WTC11 (cell line): ENCODE measurements at regions not wholly inside any gene's neighbourhood (a gene's known extent, or its start where the extent isn't known, plus 50 kb on each side); places are given as distances from the start of the nearest gene placed in this dataset.

Experiments used
- ATAC-seq: fragments of 200-7000 bp; cut with Tn5 transposase; 2 replicates; pipeline ENCODE4 v1.10.0; 2021; ENCODE audit warnings: mild to moderate bottlenecking, moderate library complexity
- CTCF ChIA-PET: fragments of 300-600 bp; sonication (Branson Sonifier 250); formaldehyde crosslinking; loops from one replicate; lab custom pipeline; 2021; ENCODE audit warnings: antibody characterized with exemption; lab: Charles Lee
- POLR2A ChIA-PET: fragments of 350-600 bp; sonication (Branson Sonifier 250); formaldehyde crosslinking; loops from one replicate; lab custom pipeline; 2021; ENCODE audit warnings: antibody characterized with exemption; lab: Charles Lee
- DNase-seq: peaks from one replicate; pipeline ENCODE4 v3.0.0; 2021; ENCODE audit warnings: low spot score
- H3K27ac Mint-ChIP-seq: 2 replicates; pipeline ENCODE4 v1.8.0; 2021; ENCODE audit warnings: mixed read lengths
- H3K27me3 Mint-ChIP-seq: 2 replicates; pipeline ENCODE4 v1.8.0; 2021; ENCODE audit warnings: low read depth, mild to moderate bottlenecking, moderate library complexity, mixed read lengths
- H3K36me3 Mint-ChIP-seq: 2 replicates; pipeline ENCODE4 v1.8.0; 2021; ENCODE audit warnings: mixed read lengths
- H3K4me1 Mint-ChIP-seq: 2 replicates; pipeline ENCODE4 v1.8.0; 2022; ENCODE audit warnings: mixed read lengths
- H3K4me3 Mint-ChIP-seq: 2 replicates; pipeline ENCODE4 v1.8.0; 2021; ENCODE audit warnings: mild to moderate bottlenecking, moderate library complexity, mixed read lengths
- H3K9me3 Mint-ChIP-seq: 2 replicates; pipeline ENCODE4 v1.8.0; 2021; ENCODE audit warnings: mixed read lengths
- ATF2 ChIP-seq: sonication (generic); formaldehyde crosslinking; IDR thresholded peaks from 2 replicates; pipeline ENCODE4 v1.8.1; 2022; ENCODE audit warnings: low read depth, missing genetic modification reagents, borderline replicate concordance
- ERG ChIP-seq: fragments of 250-450 bp; sonication (Bioruptor Pico); IDR thresholded peaks from 2 replicates; pipeline ENCODE4 v1.8.0; 2021; ENCODE audit warnings: mild to moderate bottlenecking
- ESRRA ChIP-seq: sonication (generic); formaldehyde crosslinking; IDR thresholded peaks from 2 replicates; pipeline ENCODE4 v1.8.1; 2022; ENCODE audit warnings: mild to moderate bottlenecking, missing genetic modification reagents, borderline replicate concordance
- IRF2 ChIP-seq: sonication (generic); formaldehyde crosslinking; IDR thresholded peaks from 2 replicates; pipeline ENCODE4 v1.8.0; 2022; ENCODE audit warnings: low read depth, missing genetic modification reagents, borderline replicate concordance
- JUN ChIP-seq: sonication (generic); formaldehyde crosslinking; IDR thresholded peaks from 2 replicates; pipeline ENCODE4 v1.8.0; 2023; ENCODE audit warnings: mild to moderate bottlenecking, missing genetic modification reagents
- KAT7 ChIP-seq: sonication (generic); formaldehyde crosslinking; IDR thresholded peaks from 2 replicates; pipeline ENCODE4 v1.8.1; 2023; ENCODE audit warnings: missing genetic modification reagents, mild to moderate bottlenecking, borderline replicate concordance
- NFATC4 ChIP-seq: fragments of 250-450 bp; sonication (Bioruptor Pico); IDR thresholded peaks from 2 replicates; pipeline ENCODE4 v1.9.0; 2021; ENCODE audit warnings: mild to moderate bottlenecking
- NR2C2 ChIP-seq: sonication (generic); formaldehyde crosslinking; IDR thresholded peaks from 2 replicates; pipeline ENCODE4 v1.8.0; 2022; ENCODE audit warnings: mild to moderate bottlenecking, missing genetic modification reagents
- PREB ChIP-seq: sonication (generic); formaldehyde crosslinking; IDR thresholded peaks from 2 replicates; pipeline ENCODE4 v1.8.1; 2022; ENCODE audit warnings: mild to moderate bottlenecking, missing genetic modification reagents, moderate library complexity, borderline replicate concordance
- RELA ChIP-seq: sonication (generic); formaldehyde crosslinking; IDR thresholded peaks from 2 replicates; pipeline ENCODE4 v1.8.1; 2022; ENCODE audit warnings: missing genetic modification reagents, mild to moderate bottlenecking, borderline replicate concordance
- TP53 ChIP-seq: sonication (generic); formaldehyde crosslinking; IDR thresholded peaks from 2 replicates; pipeline ENCODE4 v1.8.1; 2023; ENCODE audit warnings: mild to moderate bottlenecking, missing genetic modification reagents
- ZMAT4 ChIP-seq: fragments of 250-450 bp; sonication (Bioruptor Pico); IDR thresholded peaks from 2 replicates; pipeline ENCODE4 v1.9.0; 2021; ENCODE audit warnings: mild to moderate bottlenecking
- ZNF138 ChIP-seq: sonication (generic); formaldehyde crosslinking; conservative IDR thresholded peaks from 2 replicates; pipeline ENCODE4 v1.8.1; 2022; ENCODE audit warnings: mild to moderate bottlenecking, moderate library complexity, missing genetic modification reagents
- ZNF232 ChIP-seq: sonication (generic); formaldehyde crosslinking; IDR thresholded peaks from 2 replicates; pipeline ENCODE4 v1.8.0; 2022; ENCODE audit warnings: mild to moderate bottlenecking, missing genetic modification reagents
- ZNF317 ChIP-seq: sonication (generic); formaldehyde crosslinking; IDR thresholded peaks from 2 replicates; pipeline ENCODE4 v1.8.1; 2023; ENCODE audit warnings: low read depth, mild to moderate bottlenecking, moderate library complexity, missing genetic modification reagents, borderline replicate concordance
- ZNF416 ChIP-seq: fragments of 250-450 bp; sonication (Bioruptor Pico); IDR thresholded peaks from 2 replicates; pipeline ENCODE4 v1.9.0; 2021; ENCODE audit warnings: mild to moderate bottlenecking, inconsistent platforms
- ZNF512 ChIP-seq: sonication (generic); formaldehyde crosslinking; IDR thresholded peaks from 2 replicates; pipeline ENCODE4 v1.8.1; 2022; ENCODE audit warnings: missing genetic modification reagents, borderline replicate concordance

GRCh38 chr12:39044754-39045153, 139.4 kb upstream of the CPNE8 start (continued):
- no peak for TF ChIP-seq ZNF416 (CRISPR knock-in tag)
- TF ChIP-seq NR2C2 (CRISPR knock-in tag): no peak
- no peak for TF ChIP-seq ZNF317 (CRISPR knock-in tag)
- TF ChIP-seq ATF2 (CRISPR knock-in tag): no peak

- Mint-ChIP-seq H3K4me1 (peaks cover 5% of the 10 kb centered on the region), H3K4me3 (no peak overlapping the region), H3K36me3 (no peaks in the 10 kb centered on the region), H3K27ac (no peak overlapping the region), H3K9me3 (no peaks in the 10 kb centered on the region)
- POLR2A ChIA-PET: no interaction called here
- ATAC-seq: no peak
- no peak for DNase-seq
- TF ChIP-seq ZNF317 (CRISPR knock-in tag) (no peak), IRF2 (CRISPR knock-in tag) (no peak), TP53 (CRISPR knock-in tag) (no peak), RELA (CRISPR knock-in tag) (no peak), ATF2 (CRISPR knock-in tag) (no peak), JUN (CRISPR knock-in tag) (no peak), PREB (no peak), ESRRA (no peak), ZNF416 (CRISPR knock-in tag) (no peak), ZMAT4 (CRISPR knock-in tag) (no peak), NFATC4 (no peak), ERG (CRISPR knock-in tag) (no peak), ZNF138 (CRISPR knock-in tag) (no peak), ZNF232 (CRISPR knock-in tag) (no peak), ZNF512 (CRISPR knock-in tag) (no peak), KAT7 (CRISPR knock-in tag) (no peak)
- TF ChIP-seq, all 79 proteins: peak for 0
- CTCF ChIA-PET: interaction anchor here (0.9 kb wide), 1 partner anchor 122 kb away, joined by 4 read pairs; no protein-coding TSS in a partner anchor
- no peaks in the 10 kb centered on the region for H3K27me3 Mint-ChIP-seq
Measured at GRCh38 chr12:39043424-39043822, 138.0 kb upstream of the CPNE8 start.
